ENCODE measurements at regions not wholly inside any gene's neighbourhood (a gene's known extent, or its start where the extent isn't known, plus 50 kb on each side); places are given as distances from the start of the nearest gene placed in this dataset.

GRCh38 chr10:8910314-8910713 is 855.8 kb downstream of the GATA3 start:
- H3K36me3 ChIP-seq (ENCODE audit: insufficient read depth, low read length) = no peaks in the 10 kb centered on the region
- POLR2A ChIA-PET = no interaction called here
- TF ChIP-seq CTCF (IDR thresholded peaks at IDR 0.05) = no peak
- H3K9me3 ChIP-seq (ENCODE audit: control insufficient read depth in 1 of 2, insufficient read depth in 1 of 2, low read length in 2 of 2) = no peaks in the 10 kb centered on the region
- no peaks in the 10 kb centered on the region for H3K4me1 Mint-ChIP-seq (ENCODE audit: low read depth)
- no peaks in the 10 kb centered on the region for H3K36me3 Mint-ChIP-seq (ENCODE audit: low read depth)
- no peaks in the 10 kb centered on the region for H3K27me3 ChIP-seq (ENCODE audit: control insufficient read depth in 1 of 2, insufficient read depth in 2 of 2, low read length in 2 of 2)
- H3K27ac Mint-ChIP-seq = no peak overlapping the region
- no peaks in the 10 kb centered on the region for H3K4me1 ChIP-seq (ENCODE audit: insufficient read depth, low read length)
- H3K9me3 Mint-ChIP-seq = no peaks in the 10 kb centered on the region
- H3K4me3 Mint-ChIP-seq = no peak overlapping the region
- H3K27me3 Mint-ChIP-seq = no peaks in the 10 kb centered on the region
- intact Hi-C loops (cut with DNase I, micrococcal nuclease) = no loop called here
- H3K4me3 ChIP-seq (ENCODE audit: low read length) = no peak overlapping the region
- CTCF ChIA-PET = interaction anchor here (1.5 kb wide), 1 partner anchor 37 kb away, joined by 3 read pairs; no protein-coding TSS in a partner anchor
- ATAC-seq (ENCODE audit: poor library complexity) (no peak), DNase-seq (no peak)
- no peak overlapping the region for H3K27ac ChIP-seq (ENCODE audit: low read depth in 1 of 2, low read length in 2 of 2)

GRCh38 chr10:8911032-8911431 is 856.5 kb downstream of the GATA3 start:
- Mint-ChIP-seq H3K36me3 (ENCODE audit: low read depth) (no peaks in the 10 kb centered on the region), H3K4me1 (ENCODE audit: low read depth) (no peaks in the 10 kb centered on the region), H3K4me3 (no peak overlapping the region), H3K27me3 (no peaks in the 10 kb centered on the region), H3K27ac (no peak overlapping the region), H3K9me3 (no peaks in the 10 kb centered on the region)
- ChIA-PET CTCF (interaction anchor here (1.5 kb wide), 1 partner anchor 36 kb away, joined by 3 read pairs; no protein-coding TSS in a partner anchor), POLR2A (no interaction called here)
- Histone ChIP-seq H3K9me3 (ENCODE audit: control insufficient read depth in 1 of 2, insufficient read depth in 1 of 2, low read length in 2 of 2) (no peaks in the 10 kb centered on the region), H3K4me3 (ENCODE audit: low read length) (no peak overlapping the region), H3K27me3 (ENCODE audit: control insufficient read depth in 1 of 2, insufficient read depth in 2 of 2, low read length in 2 of 2) (no peaks in the 10 kb centered on the region), H3K36me3 (ENCODE audit: insufficient read depth, low read length) (no peaks in the 10 kb centered on the region), H3K4me1 (ENCODE audit: insufficient read depth, low read length) (no peaks in the 10 kb centered on the region), H3K27ac (ENCODE audit: low read depth in 1 of 2, low read length in 2 of 2) (no peak overlapping the region)
- intact Hi-C loops (cut with DNase I, micrococcal nuclease) = no loop called here
- ATAC-seq (ENCODE audit: poor library complexity) (no peak), DNase-seq (no peak)
- TF ChIP-seq CTCF (IDR thresholded peaks at IDR 0.05) = no peak

GRCh38 chr10:8912108-8912507 is 857.6 kb downstream of the GATA3 start:
- H3K4me3 Mint-ChIP-seq = no peak overlapping the region
- Histone ChIP-seq H3K4me1 (ENCODE audit: insufficient read depth, low read length) (no peaks in the 10 kb centered on the region), H3K27me3 (ENCODE audit: control insufficient read depth in 1 of 2, insufficient read depth in 2 of 2, low read length in 2 of 2) (no peaks in the 10 kb centered on the region), H3K36me3 (ENCODE audit: insufficient read depth, low read length) (no peaks in the 10 kb centered on the region), H3K9me3 (ENCODE audit: control insufficient read depth in 1 of 2, insufficient read depth in 1 of 2, low read length in 2 of 2) (no peaks in the 10 kb centered on the region), H3K27ac (ENCODE audit: low read depth in 1 of 2, low read length in 2 of 2) (no peak overlapping the region), H3K4me3 (ENCODE audit: low read length) (no peak overlapping the region)
- DNase-seq (no peak), ATAC-seq (ENCODE audit: poor library complexity) (no peak)
- no peak for TF ChIP-seq CTCF (IDR thresholded peaks at IDR 0.05)
- CTCF ChIA-PET = interaction anchor here (0.8 to 1.3 kb wide), 2 partner anchors 14 to 15 kb away, joined by 3 read pairs; no protein-coding TSS in a partner anchor
- POLR2A ChIA-PET = no interaction called here
- intact Hi-C loops (cut with DNase I, micrococcal nuclease) = no loop called here
- no peaks in the 10 kb centered on the region for H3K4me1 Mint-ChIP-seq (ENCODE audit: low read depth)
- H3K36me3 Mint-ChIP-seq (ENCODE audit: low read depth) = no peaks in the 10 kb centered on the region
- no peak overlapping the region for H3K27ac Mint-ChIP-seq
- H3K27me3 Mint-ChIP-seq = no peaks in the 10 kb centered on the region
- H3K9me3 Mint-ChIP-seq = no peaks in the 10 kb centered on the region

Data from CD4-positive, alpha-beta T cell (primary cell).